ENCODE measurements at regions not wholly inside any gene's neighbourhood (a gene's known extent, or its start where the extent isn't known, plus 50 kb on each side); places are given as distances from the start of the nearest gene placed in this dataset.

DNA sequence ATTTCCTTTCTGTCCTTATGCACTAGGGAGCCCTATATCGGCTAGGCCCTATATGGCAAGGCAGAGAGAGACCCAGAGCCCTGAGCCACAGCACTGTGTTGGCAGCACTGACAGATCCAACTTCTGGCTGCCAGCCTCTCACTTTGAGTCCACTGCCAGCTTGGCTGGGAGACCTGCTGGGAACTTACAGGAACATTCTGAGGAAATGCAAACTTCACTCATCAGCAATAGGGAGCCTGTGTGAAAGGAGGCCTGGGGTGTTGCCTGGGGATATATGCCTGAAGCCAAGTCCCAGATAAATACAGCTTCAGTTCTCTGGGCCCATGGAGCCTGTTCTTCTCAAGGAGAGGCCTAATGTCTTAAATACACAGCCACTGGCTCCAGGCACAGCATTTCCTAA, 78.0 kb downstream of the ADRB2 start:
- H3K27ac ChIP-seq = peak overlapping the region; percentile 34
- intact Hi-C loops (cut with DNase I) = no loop called here
- no peak overlapping the region for H3K4me3 ChIP-seq
- peaks cover 42% of the 10 kb centered on the region for H3K4me1 ChIP-seq
- no peak for TF ChIP-seq CTCF (IDR thresholded peaks at IDR 0.05)
- ATAC-seq (peak; percentile 43 to 65), DNase-seq (no peak)
- H3K9me3 ChIP-seq = no peaks in the 10 kb centered on the region
- H3K36me3 ChIP-seq = no peaks in the 10 kb centered on the region
- H3K27me3 ChIP-seq (ENCODE audit: low read depth) = no peaks in the 10 kb centered on the region

- intact Hi-C loops (cut with DNase I) = no loop called here
- Histone ChIP-seq H3K27me3 (ENCODE audit: low read depth) (no peaks in the 10 kb centered on the region), H3K4me3 (no peak overlapping the region), H3K9me3 (no peaks in the 10 kb centered on the region), H3K27ac (peak overlapping the region; percentile 34), H3K36me3 (no peaks in the 10 kb centered on the region), H3K4me1 (peaks cover 53% of the 10 kb centered on the region)
- ATAC-seq = no peak
- TF ChIP-seq CTCF (IDR thresholded peaks at IDR 0.05) = no peak
- DNase-seq = no peak
Measured at GRCh38 chr5:148905541-148905940, 79.1 kb downstream of the ADRB2 start.

- ATAC-seq (no peak), DNase-seq (no peak)
- H3K4me1 ChIP-seq = peaks cover 68% of the 10 kb centered on the region
- no peak overlapping the region for H3K4me3 ChIP-seq
- no peaks in the 10 kb centered on the region for H3K36me3 ChIP-seq
- no peak for TF ChIP-seq CTCF (IDR thresholded peaks at IDR 0.05)
- H3K27ac ChIP-seq = no peak overlapping the region
- H3K27me3 ChIP-seq (ENCODE audit: low read depth) = no peaks in the 10 kb centered on the region
- H3K9me3 ChIP-seq = no peaks in the 10 kb centered on the region
- intact Hi-C loops (cut with DNase I) = no loop called here
Measured at GRCh38 chr5:148906968-148907367, 80.6 kb downstream of the ADRB2 start.

DNA sequence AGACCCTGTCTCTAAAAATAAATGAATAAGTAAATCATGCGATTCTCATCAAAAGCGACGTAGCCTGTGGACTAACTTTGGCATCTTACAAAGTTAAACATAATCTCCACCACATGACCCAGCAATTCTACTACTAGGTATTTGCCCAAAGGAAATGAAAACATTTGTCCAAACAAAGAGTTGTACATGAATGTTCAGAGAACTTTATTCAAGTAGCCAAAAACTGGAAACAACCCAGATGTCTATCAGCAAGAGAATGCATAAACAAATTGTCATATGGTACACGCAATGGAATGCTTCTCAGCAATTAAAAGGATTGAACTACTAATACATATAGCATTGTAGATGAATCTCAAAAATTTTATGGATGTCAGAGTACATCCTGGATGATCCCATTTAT, 82.6 kb downstream of the ADRB2 start:
- H3K4me3 ChIP-seq = no peak overlapping the region
- no peaks in the 10 kb centered on the region for H3K36me3 ChIP-seq
- intact Hi-C loops (cut with DNase I) = no loop called here
- H3K4me1 ChIP-seq = peaks cover 77% of the 10 kb centered on the region
- ATAC-seq (no peak), DNase-seq (no peak)
- no peaks in the 10 kb centered on the region for H3K9me3 ChIP-seq
- no peak for TF ChIP-seq CTCF (IDR thresholded peaks at IDR 0.05)
- H3K27me3 ChIP-seq (ENCODE audit: low read depth) = no peaks in the 10 kb centered on the region
- peak overlapping the region; percentile 33 for H3K27ac ChIP-seq

- intact Hi-C loops (cut with DNase I) = no loop called here
- Histone ChIP-seq H3K4me3 (no peak overlapping the region), H3K36me3 (no peaks in the 10 kb centered on the region), H3K27me3 (ENCODE audit: low read depth) (no peaks in the 10 kb centered on the region), H3K4me1 (peaks cover 74% of the 10 kb centered on the region), H3K27ac (peak overlapping the region; percentile 33), H3K9me3 (no peaks in the 10 kb centered on the region)
- no peak for TF ChIP-seq CTCF (IDR thresholded peaks at IDR 0.05)
- DNase-seq = no peak
- no peak for ATAC-seq
Measured at GRCh38 chr5:148909766-148910165, 83.4 kb downstream of the ADRB2 start.

- no peak overlapping the region for H3K4me3 ChIP-seq
- no peaks in the 10 kb centered on the region for H3K27me3 ChIP-seq (ENCODE audit: low read depth)
- H3K9me3 ChIP-seq = no peaks in the 10 kb centered on the region
- peak overlapping the region; percentile 33 for H3K27ac ChIP-seq
- no peaks in the 10 kb centered on the region for H3K36me3 ChIP-seq
- no peak for TF ChIP-seq CTCF (IDR thresholded peaks at IDR 0.05)
- intact Hi-C loops (cut with DNase I) = no loop called here
- DNase-seq (no peak), ATAC-seq (no peak)
- peaks cover 74% of the 10 kb centered on the region for H3K4me1 ChIP-seq
Measured at GRCh38 chr5:148910216-148910615, 83.8 kb downstream of the ADRB2 start.
